HCT116 (cell line): ENCODE measurements at regions not wholly inside any gene's neighbourhood (a gene's known extent, or its start where the extent isn't known, plus 50 kb on each side); places are given as distances from the start of the nearest gene placed in this dataset.

ENCODE experiments used
- CTCF ChIP-seq, 3 experiments: fragments of 200-600 bp in 1 of 3; sonication (generic) in 1 of 3; IDR thresholded peaks in 2 of 3; conservative IDR thresholded peaks in 1 of 3; 2 replicates each; pipeline ENCODE4 v1.5.1; 2012 to 2017; ENCODE audit warnings: low read depth in 2 of 3, low read length in 2 of 3, antibody characterized with exemption in 1 of 3, borderline replicate concordance in 1 of 3, control low read depth in 1 of 3, mild to moderate bottlenecking in 1 of 3, mixed read lengths in 1 of 3, mixed run types in 1 of 3, moderate library complexity in 1 of 3; ENCODE audit not compliant: insufficient read depth in 1 of 3
- EZH2phosphoT487 ChIP-seq: fragments of 200-600 bp; IDR thresholded peaks from 2 replicates; pipeline ENCODE4 v1.6.1; 2018; ENCODE audit warnings: antibody characterized with exemption, borderline replicate concordance
- POLR2A ChIP-seq: IDR thresholded peaks from 2 replicates; pipeline ENCODE4 v1.7.0; 2011; ENCODE audit warnings: borderline replicate concordance; ENCODE audit not compliant: insufficient read depth, insufficient read length; ENCODE audit errors: extremely low read depth
- RAD21 ChIP-seq: IDR thresholded peaks from 2 replicates; pipeline ENCODE4 v1.6.1; 2012; ENCODE audit warnings: low read depth, mild to moderate bottlenecking
- SP1 ChIP-seq: IDR thresholded peaks from 2 replicates; pipeline ENCODE4 v1.6.1; 2012; ENCODE audit warnings: low read depth

GRCh38 chr22:26914519-26915185, 257.3 kb downstream of the MIAT start:
- no peak for TF ChIP-seq CTCF (IDR thresholded peaks at IDR 0.05 in 2 of 3, conservative IDR thresholded peaks at IDR 0.05 in 1 of 3; ENCODE audit: borderline replicate concordance in 1 of 3, insufficient read depth in 1 of 3, low read depth in 2 of 3, low read length in 2 of 3)
- TF ChIP-seq POLR2A = no peak
- TF ChIP-seq RAD21 = no peak
- no peak for TF ChIP-seq SP1
- TF ChIP-seq EZH2phosphoT487 = no peak
